CD4-positive, alpha-beta T cell treated with Interleukin-12 subunit alpha and Interleukin-12 subunit beta, for 1 hour (primary cell): ENCODE measurements at regions not wholly inside any gene's neighbourhood (a gene's known extent, or its start where the extent isn't known, plus 50 kb on each side); places are given as distances from the start of the nearest gene placed in this dataset.

Experiments used
- DNase-seq: peaks from one replicate; pipeline ENCODE4 v3.0.0-alpha.2; 2020

- no peak for DNase-seq
Measured at GRCh38 chr4:34724491-34724890, 1519.8 kb downstream of the ARAP2 start.

- DNase-seq, result no peak
Measured at GRCh38 chr4:34731070-34731469, 1513.2 kb downstream of the ARAP2 start.

GRCh38 chr4:34732176-34732950 lies 1512.0 kb downstream of the ARAP2 start:
- no peak for DNase-seq

- no peak for DNase-seq
Measured at GRCh38 chr4:34733185-34733941, 1511.0 kb downstream of the ARAP2 start.

GRCh38 chr4:34766935-34767334 lies 1477.4 kb downstream of the ARAP2 start:
- DNase-seq, result no peak

GRCh38 chr4:34767407-34767806 lies 1476.9 kb downstream of the ARAP2 start:
- no peak for DNase-seq

GRCh38 chr4:34771632-34772031 lies 1472.7 kb downstream of the ARAP2 start:
- no peak for DNase-seq

- DNase-seq, result no peak
Measured at GRCh38 chr4:34790131-34790530, 1454.2 kb downstream of the ARAP2 start.

- DNase-seq, result no peak
Measured at GRCh38 chr4:34791209-34791608, 1453.1 kb downstream of the ARAP2 start.

- no peak for DNase-seq
Measured at GRCh38 chr4:34800953-34801352, 1443.4 kb downstream of the ARAP2 start.

- no peak for DNase-seq
Measured at GRCh38 chr4:34814266-34814665, 1430.0 kb downstream of the ARAP2 start.

- DNase-seq, result no peak
Measured at GRCh38 chr4:34824515-34824914, 1419.8 kb downstream of the ARAP2 start.

- no peak for DNase-seq
Measured at GRCh38 chr4:34826660-34827059, 1417.7 kb downstream of the ARAP2 start.

GRCh38 chr4:34845926-34846325 lies 1398.4 kb downstream of the ARAP2 start:
- no peak for DNase-seq

- no peak for DNase-seq
Measured at GRCh38 chr4:34850421-34850820, 1393.9 kb downstream of the ARAP2 start.

- DNase-seq, result no peak
Measured at GRCh38 chr4:34850968-34851367, 1393.3 kb downstream of the ARAP2 start.

- no peak for DNase-seq
Measured at GRCh38 chr4:34851411-34851810, 1392.9 kb downstream of the ARAP2 start.

GRCh38 chr4:34854451-34854850 lies 1389.9 kb downstream of the ARAP2 start:
- no peak for DNase-seq

GRCh38 chr4:34861666-34862065 lies 1382.6 kb downstream of the ARAP2 start:
- no peak for DNase-seq

GRCh38 chr4:34878961-34879360 lies 1365.4 kb downstream of the ARAP2 start:
- no peak for DNase-seq

- no peak for DNase-seq
Measured at GRCh38 chr4:34880246-34880645, 1364.1 kb downstream of the ARAP2 start.

- no peak for DNase-seq
Measured at GRCh38 chr4:34891892-34892291, 1352.4 kb downstream of the ARAP2 start.

GRCh38 chr4:34893382-34893781 lies 1350.9 kb downstream of the ARAP2 start:
- no peak for DNase-seq

GRCh38 chr4:34920032-34920431 lies 1324.3 kb downstream of the ARAP2 start:
- no peak for DNase-seq
